Lung (tissue), 11 donors: ENCODE measurements at regions not wholly inside any gene's neighbourhood (a gene's known extent, or its start where the extent isn't known, plus 50 kb on each side); places are given as distances from the start of the nearest gene placed in this dataset.

Source experiments
- ATAC-seq: fragments of 200-7000 bp; cut with Tn5 transposase; one replicate; pipeline ENCODE4 v1.9.1; 2020; ENCODE audit warnings: moderate number of reproducible peaks; ENCODE audit not compliant: insufficient read depth, low FRiP score
- DNase-seq, 3 donors: peaks; one replicate each; pipeline ENCODE4 v3.0.0-alpha.2; 2013 to 2017
- H3K27ac ChIP-seq, 2 donors: one replicate each; pipeline ENCODE4 v1.5.1; 2013; ENCODE audit warnings: mild to moderate bottlenecking in 2 of 2, moderate library complexity in 2 of 2, control low read depth in 1 of 2, inconsistent platforms in 1 of 2, low read depth in 1 of 2, low read length in 1 of 2
- H3K27me3 ChIP-seq, 3 donors: one replicate each; pipeline ENCODE4 v1.5.1; 2013; ENCODE audit warnings: low read length in 2 of 3; ENCODE audit not compliant: control insufficient read depth in 3 of 3, insufficient read depth in 3 of 3
- H3K36me3 ChIP-seq, 4 donors: one replicate each; pipeline ENCODE4 v1.5.1; 2013; ENCODE audit warnings: low read length in 4 of 4, mild to moderate bottlenecking in 1 of 4, moderate library complexity in 1 of 4; ENCODE audit not compliant: control insufficient read depth in 4 of 4, insufficient read depth in 4 of 4
- H3K4me1 ChIP-seq, 5 donors: one replicate each; pipeline ENCODE4 v1.5.1; 2013; ENCODE audit warnings: low read length in 5 of 5, mild to moderate bottlenecking in 2 of 5, moderate library complexity in 1 of 5; ENCODE audit not compliant: control insufficient read depth in 5 of 5, insufficient read depth in 5 of 5
- H3K4me3 ChIP-seq: one replicate; pipeline ENCODE4 v1.5.1; 2013; ENCODE audit warnings: mild to moderate bottlenecking, control low read depth, moderate library complexity
- H3K9ac ChIP-seq, 2 donors: one replicate each; pipeline ENCODE4 v1.5.1; 2013; ENCODE audit warnings: low read length in 2 of 2, control low read depth in 1 of 2; ENCODE audit not compliant: insufficient read depth in 1 of 2
- H3K9me3 ChIP-seq, 4 donors: one replicate each; pipeline ENCODE4 v1.5.1; 2013; ENCODE audit warnings: low read length in 3 of 4, mild to moderate bottlenecking in 1 of 4, moderate library complexity in 1 of 4; ENCODE audit not compliant: control insufficient read depth in 4 of 4, insufficient read depth in 3 of 4
- WGBS, 2 donors: extraction: QIAGEN DNeasy Blood & Tissue Kit; methylation state at CpG; one replicate each; pipeline ENCODE4 v1.1.7; 2013; 5-methylcytosine and 5-hydroxymethylcytosine counted together
- TF ChIP-seq, protein P1 (sequence below): IDR thresholded peaks from 2 replicates; pipeline ENCODE4 v1.5.1; 2012; ENCODE audit warnings: mild to moderate bottlenecking; ENCODE audit errors: control extremely low read depth, extremely low read depth
- donor health status: control.
- donor health status: control.
- donor health status: Bipolar disorder and iron deficiency.
- donor health status: healthy.
- donor health status: DM: yes; HTN: yes; CAD: no.

DNA sequence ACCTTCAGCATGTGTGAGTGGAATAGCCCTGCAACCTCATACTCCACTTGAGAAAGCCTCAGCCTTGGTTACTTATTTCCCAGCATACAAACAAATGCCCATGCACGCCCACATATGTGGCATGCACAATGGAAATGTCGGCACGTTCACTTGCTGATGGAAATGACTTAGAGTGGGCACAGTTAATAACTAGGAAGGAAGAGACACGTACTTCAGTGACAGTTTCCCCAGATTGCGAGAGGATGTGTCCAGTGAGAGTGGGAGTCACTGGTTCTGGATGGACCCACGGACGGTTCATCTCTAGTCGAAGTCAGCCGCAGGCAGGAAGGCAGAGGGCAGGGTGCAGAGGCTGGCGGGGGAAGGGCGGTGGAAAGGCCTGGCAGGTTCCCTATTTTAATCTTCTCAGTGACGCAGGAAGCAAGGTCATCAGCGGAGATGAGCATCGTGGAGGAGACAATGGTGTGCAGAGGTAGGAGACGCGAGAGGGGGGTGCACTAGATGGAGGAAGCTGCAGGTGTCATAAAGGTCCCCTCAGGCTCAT lies 350.7 kb upstream of the MYT1L start:
- ATAC-seq: no peak
- 33 to 52% methylated on average over 16 of the region's 16 CpGs for WGBS, 2 donors
- H3K9me3 ChIP-seq: peaks cover 0 to 2% (median 0%) of the 10 kb centered on the region in 4 donors
- DNase-seq: no peak
- H3K4me3 ChIP-seq: no peak overlapping the region
- peaks cover 0 to 3% (median 0%) of the 10 kb centered on the region in 3 donors for H3K27me3 ChIP-seq
- peaks cover 0 to 3% (median 0%) of the 10 kb centered on the region in 5 donors for H3K4me1 ChIP-seq
- H3K27ac ChIP-seq: no peak overlapping the region
- TF ChIP-seq, protein P1, sequence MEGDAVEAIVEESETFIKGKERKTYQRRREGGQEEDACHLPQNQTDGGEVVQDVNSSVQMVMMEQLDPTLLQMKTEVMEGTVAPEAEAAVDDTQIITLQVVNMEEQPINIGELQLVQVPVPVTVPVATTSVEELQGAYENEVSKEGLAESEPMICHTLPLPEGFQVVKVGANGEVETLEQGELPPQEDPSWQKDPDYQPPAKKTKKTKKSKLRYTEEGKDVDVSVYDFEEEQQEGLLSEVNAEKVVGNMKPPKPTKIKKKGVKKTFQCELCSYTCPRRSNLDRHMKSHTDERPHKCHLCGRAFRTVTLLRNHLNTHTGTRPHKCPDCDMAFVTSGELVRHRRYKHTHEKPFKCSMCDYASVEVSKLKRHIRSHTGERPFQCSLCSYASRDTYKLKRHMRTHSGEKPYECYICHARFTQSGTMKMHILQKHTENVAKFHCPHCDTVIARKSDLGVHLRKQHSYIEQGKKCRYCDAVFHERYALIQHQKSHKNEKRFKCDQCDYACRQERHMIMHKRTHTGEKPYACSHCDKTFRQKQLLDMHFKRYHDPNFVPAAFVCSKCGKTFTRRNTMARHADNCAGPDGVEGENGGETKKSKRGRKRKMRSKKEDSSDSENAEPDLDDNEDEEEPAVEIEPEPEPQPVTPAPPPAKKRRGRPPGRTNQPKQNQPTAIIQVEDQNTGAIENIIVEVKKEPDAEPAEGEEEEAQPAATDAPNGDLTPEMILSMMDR: no peak
- H3K9ac ChIP-seq: no peak overlapping the region
- no peaks in the 10 kb centered on the region for H3K36me3 ChIP-seq

GRCh38 chr2:2681085-2681484 lies 350.0 kb upstream of the MYT1L start:
- WGBS, 2 donors: 86 to 88% methylated on average over 4 of the region's 4 CpGs
- Histone ChIP-seq H3K9ac (no peak overlapping the region), H3K36me3 (no peaks in the 10 kb centered on the region), H3K9me3 (peaks cover 0 to 2% (median 0%) of the 10 kb centered on the region in 4 donors), H3K27me3 (peaks cover 0 to 3% (median 0%) of the 10 kb centered on the region in 3 donors), H3K4me3 (no peak overlapping the region), H3K27ac (no peak overlapping the region), H3K4me1 (peaks cover 0 to 3% (median 0%) of the 10 kb centered on the region in 5 donors)
- TF ChIP-seq, protein P1: no peak
- ATAC-seq: no peak
- no peak for DNase-seq

DNA sequence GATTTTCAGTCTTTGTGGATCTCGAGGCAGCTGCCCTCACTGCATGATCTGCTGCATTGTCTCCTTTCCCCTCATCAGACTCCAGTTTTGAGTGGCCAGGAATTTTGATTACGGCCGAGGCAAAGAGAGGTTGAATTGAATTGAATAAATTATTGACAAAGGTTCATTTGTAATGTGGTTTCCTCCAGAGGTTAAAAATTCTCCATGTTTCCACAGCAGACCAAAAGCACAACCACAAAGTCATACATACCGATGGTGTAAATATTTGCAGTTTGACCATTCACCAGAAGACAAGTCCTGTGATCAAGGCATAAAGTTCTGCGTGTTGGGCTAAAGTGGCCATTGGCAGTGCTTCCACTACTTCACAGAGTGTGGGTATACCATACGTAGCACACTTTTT lies 343.8 kb upstream of the MYT1L start:
- no peak overlapping the region for H3K4me3 ChIP-seq
- TF ChIP-seq, protein P1: no peak
- DNase-seq (no peak), ATAC-seq (no peak)
- no peak overlapping the region for H3K9ac ChIP-seq
- no peaks in the 10 kb centered on the region for H3K27me3 ChIP-seq
- 86 to 94% methylated on average over 6 of the region's 6 CpGs for WGBS, 2 donors
- no peaks in the 10 kb centered on the region for H3K4me1 ChIP-seq
- peaks cover 0 to 6% (median 0%) of the 10 kb centered on the region in 4 donors for H3K9me3 ChIP-seq
- H3K27ac ChIP-seq: no peak overlapping the region
- H3K36me3 ChIP-seq: no peaks in the 10 kb centered on the region

DNA sequence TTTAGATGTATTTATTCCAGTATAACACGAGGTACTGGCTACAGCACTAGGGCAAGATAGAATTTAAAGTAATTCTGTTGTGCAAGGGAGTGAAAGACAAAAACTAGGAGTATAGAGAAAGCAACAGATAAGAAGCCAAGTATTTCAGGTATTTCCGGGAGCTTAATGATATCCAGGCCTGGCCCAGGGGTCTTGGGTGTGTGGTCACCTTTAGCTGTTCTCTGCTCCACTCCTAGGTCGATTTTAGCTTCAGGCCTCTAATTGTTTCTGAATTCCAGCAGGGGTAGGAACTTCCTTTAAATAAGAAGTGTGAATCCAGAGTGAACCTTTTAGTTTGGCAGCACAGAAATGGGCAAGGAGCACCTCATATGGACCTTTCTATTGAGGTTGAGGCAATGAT lies 342.3 kb upstream of the MYT1L start:
- Histone ChIP-seq H3K9me3 (peaks cover 0 to 6% (median 0%) of the 10 kb centered on the region in 4 donors), H3K36me3 (no peaks in the 10 kb centered on the region), H3K4me1 (no peaks in the 10 kb centered on the region), H3K27me3 (no peaks in the 10 kb centered on the region), H3K27ac (no peak overlapping the region), H3K4me3 (no peak overlapping the region), H3K9ac (no peak overlapping the region)
- TF ChIP-seq, protein P1: no peak
- WGBS, 2 donors: 63 to 89% methylated on average over 3 of the region's 3 CpGs
- ATAC-seq (no peak), DNase-seq (no peak)
